HG03354 (cell line): ENCODE measurements at regions not wholly inside any gene's neighbourhood (a gene's known extent, or its start where the extent isn't known, plus 50 kb on each side); places are given as distances from the start of the nearest gene placed in this dataset.
"Not testable (repeated sequence)": the region's sequence is repeated elsewhere in the genome, so short reads cannot be mapped to it uniquely, and the experiment has no call there.

Source experiments
- ATAC-seq: cut with Tn5 transposase; IDR thresholded peaks from one replicate; pipeline ENCODE4 v1.9.1; 2021; ENCODE audit warnings: mild to moderate bottlenecking; ENCODE audit not compliant: unreplicated experiment, poor library complexity, severe bottlenecking

DNA sequence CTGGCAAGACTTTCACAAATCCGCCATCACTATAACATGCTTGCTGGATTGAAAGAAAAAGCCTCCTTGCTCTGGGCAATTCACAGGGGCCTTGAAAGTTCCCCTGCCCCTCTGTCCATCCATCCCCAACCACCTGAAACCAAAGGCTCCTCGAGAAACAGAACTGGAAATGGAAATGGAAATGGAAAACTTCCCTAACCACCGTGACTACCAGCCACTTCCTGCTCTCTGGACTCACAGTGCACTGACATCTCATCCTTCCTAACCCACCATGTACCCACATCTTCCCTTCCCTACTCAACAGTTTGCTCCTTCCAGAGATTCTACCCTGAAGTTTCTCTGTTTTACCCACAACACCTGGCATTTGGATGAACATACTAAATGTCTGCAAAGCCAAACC is 603.6 kb upstream of the DIPK2B start:
- ATAC-seq: no peak

DNA sequence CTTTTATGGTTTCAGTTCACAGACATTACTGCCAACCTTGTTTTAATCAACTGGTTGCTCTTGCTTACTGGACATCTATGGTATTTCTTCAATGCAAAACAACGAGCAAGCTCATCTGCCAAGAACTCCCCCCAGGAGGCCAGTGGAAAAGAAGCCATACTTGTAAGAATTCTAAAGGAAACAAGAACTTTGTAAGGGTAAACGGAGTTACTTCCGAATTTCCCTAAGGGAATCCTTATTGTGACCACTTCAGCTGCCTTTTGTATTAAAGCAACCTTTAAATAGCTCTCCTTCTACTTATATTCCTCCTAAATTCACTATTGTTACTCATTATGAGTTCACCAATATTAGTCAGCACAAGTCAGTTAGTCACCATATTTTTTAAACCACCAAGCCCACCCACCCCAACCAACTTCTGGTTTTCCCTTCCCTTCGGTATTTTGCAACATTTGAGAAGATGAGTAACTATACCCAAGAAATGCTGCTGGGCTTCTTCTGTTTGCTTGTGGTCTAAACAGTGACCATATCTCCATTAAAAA is 602.8 kb upstream of the DIPK2B start:
- no peak for ATAC-seq

GRCh38 chrX:45801554-45801953 is 600.9 kb upstream of the DIPK2B start:
- peak; percentile 64 for ATAC-seq

GRCh38 chrX:45800746-45801453 is 600.2 kb upstream of the DIPK2B start:
- ATAC-seq: not testable (repeated sequence)

- ATAC-seq: no peak
Observed at GRCh38 chrX:45799576-45799975, 598.9 kb upstream of the DIPK2B start.

DNA sequence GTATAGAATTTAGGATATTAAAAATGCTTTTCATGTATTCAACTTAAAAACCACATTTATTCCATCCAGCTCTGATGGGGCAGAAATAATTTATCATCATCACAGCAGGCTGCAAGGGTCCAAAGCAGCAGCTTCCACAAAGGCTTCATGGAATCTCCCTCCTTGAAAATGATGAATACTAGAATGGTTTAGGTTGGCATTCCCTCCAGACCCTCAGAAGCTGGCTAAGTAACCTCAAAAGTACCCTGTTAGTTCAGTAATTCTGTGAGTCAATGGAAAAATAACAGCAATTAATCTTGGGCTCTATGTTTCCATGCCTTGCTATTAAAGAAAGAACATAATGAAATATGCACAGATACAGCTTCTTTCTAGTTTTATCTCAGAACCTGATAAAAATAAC is 594.9 kb upstream of the DIPK2B start:
- no peak for ATAC-seq

GRCh38 chrX:45794995-45795337 is 594.3 kb upstream of the DIPK2B start:
- ATAC-seq: no peak

GRCh38 chrX:45794323-45794994 is 593.8 kb upstream of the DIPK2B start:
- no peak for ATAC-seq

DNA sequence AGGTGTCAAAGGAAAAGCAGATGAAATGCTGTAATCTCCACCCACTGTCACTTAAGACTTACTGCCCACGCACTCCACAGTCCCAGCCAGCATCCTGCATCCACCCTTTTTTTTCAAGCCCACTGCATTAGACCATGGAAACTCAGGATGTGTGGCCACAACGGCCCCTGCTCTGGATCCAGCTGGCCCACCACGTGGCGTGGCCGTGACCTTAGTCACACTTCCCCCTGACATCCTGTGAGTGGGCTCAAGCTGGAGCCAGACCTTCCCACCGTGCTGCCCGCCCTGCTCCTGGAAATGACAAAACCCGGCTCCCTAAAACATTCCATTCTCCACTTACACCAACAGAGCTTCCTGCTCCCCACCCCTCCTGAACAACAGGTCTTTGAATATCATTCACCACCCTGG is 588.3 kb upstream of the DIPK2B start:
- no peak for ATAC-seq

DNA sequence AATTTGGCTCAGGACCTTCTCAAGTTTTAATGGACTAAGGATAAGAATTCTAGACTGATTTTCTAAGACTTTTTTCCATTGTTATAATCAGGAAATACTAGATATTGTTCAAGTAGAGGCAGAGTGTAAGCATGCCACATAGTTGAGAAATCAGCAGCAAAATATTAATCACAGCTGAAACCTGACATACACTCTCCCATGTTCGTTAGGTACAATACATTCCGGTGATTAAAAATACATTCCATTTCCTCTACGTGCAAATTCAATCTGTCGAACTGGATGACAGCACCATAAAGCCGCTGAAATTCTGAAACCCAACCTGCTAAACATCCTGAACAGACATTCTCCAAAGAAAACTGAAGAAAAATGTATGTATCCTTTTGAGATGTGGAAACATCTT is 587.6 kb upstream of the DIPK2B start:
- no peak for ATAC-seq

- ATAC-seq: no peak
Observed at GRCh38 chrX:45784590-45784989, 583.9 kb upstream of the DIPK2B start.

GRCh38 chrX:45783002-45783401 is 582.3 kb upstream of the DIPK2B start:
- ATAC-seq: no peak

DNA sequence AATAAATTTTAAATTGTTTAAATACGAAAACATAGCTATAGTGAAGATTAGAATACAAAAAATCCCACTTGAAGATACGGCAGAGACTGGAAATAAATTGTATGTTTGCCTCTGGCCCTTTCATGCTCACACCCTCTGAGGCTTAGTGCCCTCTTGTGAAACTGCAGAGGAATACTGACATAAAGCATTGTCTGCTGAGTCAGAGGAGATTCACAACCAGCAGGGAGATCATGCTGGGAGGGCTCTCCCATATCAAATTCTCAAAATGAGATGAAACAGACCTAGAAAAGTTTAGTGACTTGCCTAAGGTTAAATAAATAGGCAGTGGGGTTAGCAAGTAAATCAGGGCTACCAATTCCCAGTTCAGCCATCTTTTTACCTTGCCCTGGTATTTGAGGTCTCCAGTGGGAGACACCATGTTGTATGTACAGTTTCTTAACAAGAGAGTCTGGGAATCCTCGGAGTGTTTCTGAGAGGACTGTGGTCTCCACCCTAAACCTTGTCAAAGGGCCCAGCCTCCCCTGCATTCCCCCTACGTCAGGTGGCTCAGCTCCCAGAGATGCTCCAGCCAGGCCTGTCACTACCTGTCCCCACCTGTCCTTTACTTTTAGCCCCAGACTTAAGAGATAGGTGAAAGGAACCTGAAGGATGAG is 581.4 kb upstream of the DIPK2B start:
- ATAC-seq: no peak

GRCh38 chrX:45778616-45779015 is 577.9 kb upstream of the DIPK2B start:
- no peak for ATAC-seq

DNA sequence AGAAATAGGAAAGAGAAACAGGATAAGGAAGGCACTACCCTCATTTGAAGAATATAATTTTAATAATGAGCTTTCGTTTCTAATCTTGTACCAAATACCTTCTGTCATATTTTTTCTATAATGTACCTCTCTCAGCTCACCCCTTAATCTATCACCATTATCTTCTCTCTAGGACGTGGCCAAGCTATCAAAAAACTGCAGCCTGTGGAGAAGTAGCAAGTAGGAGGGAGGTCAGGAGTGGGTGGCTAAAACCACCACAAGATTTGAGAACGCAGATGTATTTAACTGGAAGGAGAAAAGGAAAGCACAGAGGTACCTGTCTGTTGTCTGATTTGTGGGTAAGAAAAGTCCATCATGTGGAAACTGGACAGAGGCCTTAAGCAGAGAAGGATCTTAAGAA is 576.7 kb upstream of the DIPK2B start:
- no peak for ATAC-seq

- no peak for ATAC-seq
Observed at GRCh38 chrX:45775468-45775867, 574.8 kb upstream of the DIPK2B start.

DNA sequence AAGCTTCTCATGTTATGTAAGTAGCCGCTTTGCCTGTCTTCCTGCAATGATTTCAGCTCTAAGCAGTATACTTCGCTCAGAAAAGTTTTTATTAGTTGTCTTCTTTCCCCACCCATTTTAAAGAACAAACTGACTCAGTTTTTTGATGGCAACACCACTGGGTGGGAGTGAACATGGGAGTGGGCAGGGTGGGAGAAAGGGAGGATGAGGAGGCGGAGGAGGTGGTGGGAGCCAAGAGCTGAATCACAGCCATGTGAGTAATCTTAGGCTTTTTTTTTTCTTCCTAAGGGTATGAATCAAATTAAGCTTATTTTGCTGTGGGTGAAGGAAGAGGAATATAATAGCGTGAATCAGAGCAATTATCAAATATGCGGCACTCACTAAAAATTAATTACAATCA is 574.3 kb upstream of the DIPK2B start:
- no peak for ATAC-seq

DNA sequence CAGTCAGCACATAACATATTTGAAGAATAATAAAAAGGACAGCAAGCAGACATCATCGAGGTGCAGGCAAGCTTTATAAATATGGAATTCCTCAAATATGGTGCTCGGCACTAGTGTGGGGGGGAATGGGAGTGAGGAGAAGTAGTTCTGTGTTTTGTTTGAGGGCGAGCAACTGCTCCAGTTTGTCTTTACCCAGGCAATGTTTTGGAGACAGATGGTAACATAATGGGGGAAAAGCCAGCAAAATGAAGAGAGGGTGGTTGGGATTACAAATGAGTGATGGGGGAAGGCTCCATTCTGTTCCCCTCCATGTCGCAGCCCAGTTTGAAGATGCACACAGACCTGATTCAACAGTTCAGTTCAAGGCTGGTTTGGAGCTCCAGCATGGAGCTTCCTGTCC is 572.9 kb upstream of the DIPK2B start:
- ATAC-seq: no peak

GRCh38 chrX:45771560-45772340 is 571.1 kb upstream of the DIPK2B start:
- no peak for ATAC-seq

GRCh38 chrX:45771114-45771513 is 570.4 kb upstream of the DIPK2B start:
- no peak for ATAC-seq
